Endothelial cell of umbilical vein (primary cell): ENCODE measurements at regions not wholly inside any gene's neighbourhood (a gene's known extent, or its start where the extent isn't known, plus 50 kb on each side); places are given as distances from the start of the nearest gene placed in this dataset.

Source experiments
- BruUV-seq: library from RNA; stranded (reverse); fragments of 400-500 nt; replicated peaks from 2 replicates; lab custom pipeline; 2021; lab: Mats Ljungman, UMichigan
- CTCF ChIA-PET: fragments of 300-600, 350-600 bp; sonication (Branson Sonifier 250); formaldehyde crosslinking; loops from one replicate; lab custom pipeline; 2021; ENCODE audit warnings: antibody characterized with exemption, inconsistent platforms; lab: Charles Lee
- POLR2A ChIA-PET: fragments of 300-600, 350-600 bp; sonication (Branson Sonifier 250); formaldehyde crosslinking; loops from one replicate; lab custom pipeline; 2021; ENCODE audit warnings: antibody characterized with exemption, inconsistent platforms; lab: Charles Lee
- DNase-seq: peaks from one replicate; pipeline ENCODE4 v3.0.0-alpha.2; 2011; ENCODE audit warnings: low read depth, low spot score
- FAIRE-seq: peaks from 2 replicates; lab custom pipeline; 2011; peaks lifted over from hg19 to GRCh38; lab: Jason Lieb, UNC
- H2AFZ ChIP-seq: 2 replicates; pipeline ENCODE4 v1.6.0; 2012; ENCODE audit warnings: low read depth, low read length, control low read depth, inconsistent platforms
- H3K27ac ChIP-seq: 2 replicates; pipeline ENCODE4 v1.5.1; 2011; ENCODE audit warnings: low read depth, mild to moderate bottlenecking, control low read depth, low read length, moderate library complexity; ENCODE audit not compliant: insufficient read depth
- H3K27me3 ChIP-seq, 2 experiments: 2 replicates each; pipeline versions ENCODE4 v1.6.0 to v1.6.1; 2011; ENCODE audit warnings: low read length in 2 of 2, mixed read lengths in 1 of 2; ENCODE audit not compliant: control insufficient read depth in 2 of 2, insufficient read depth in 2 of 2
- H3K36me3 ChIP-seq, 2 experiments: 2 replicates in 1 of 2; 3 replicates in 1 of 2; pipeline ENCODE4 v1.5.1; 2011; ENCODE audit warnings: low read length in 2 of 2, mild to moderate bottlenecking in 1 of 2, moderate library complexity in 1 of 2; ENCODE audit not compliant: control insufficient read depth in 2 of 2, insufficient read depth in 2 of 2; ENCODE audit errors: extremely low read depth in 1 of 2
- H3K4me1 ChIP-seq: 3 replicates; pipeline ENCODE4 v1.5.1; 2011; ENCODE audit warnings: mild to moderate bottlenecking, low read length; ENCODE audit not compliant: control insufficient read depth, insufficient read depth; ENCODE audit errors: extremely low read depth
- H3K4me2 ChIP-seq: 2 replicates; pipeline ENCODE4 v1.6.1; 2011; ENCODE audit warnings: low read length, control low read depth, mixed read lengths; ENCODE audit not compliant: insufficient read depth
- H3K4me3 ChIP-seq, 3 experiments: fragments of 200-600 bp in 1 of 3; sonication (generic), shearing (Covaris generic) in 1 of 3; replicated peaks in 1 of 3; 2 replicates each; pipeline ENCODE4 v1.5.1; 2011 to 2016; ENCODE audit warnings: control low read depth in 3 of 3, low read length in 3 of 3, mild to moderate bottlenecking in 2 of 3, inconsistent platforms in 1 of 3, low read depth in 1 of 3, moderate library complexity in 1 of 3; ENCODE audit not compliant: insufficient read depth in 1 of 3
- H3K79me2 ChIP-seq: 2 replicates; pipeline ENCODE4 v1.6.0; 2012; ENCODE audit warnings: low read length, inconsistent platforms; ENCODE audit not compliant: control insufficient read depth, insufficient read depth
- H3K9ac ChIP-seq: replicated peaks from 2 replicates; pipeline ENCODE3; 2011; ENCODE audit warnings: low read length, control low read depth; ENCODE audit not compliant: insufficient read depth; ENCODE audit errors: extremely low read depth
- H3K9me1 ChIP-seq: replicated peaks from 3 replicates; pipeline ENCODE4 v1.6.0; 2011; ENCODE audit warnings: mild to moderate bottlenecking, low read length; ENCODE audit not compliant: control insufficient read depth, insufficient read depth; ENCODE audit errors: extremely low read depth
- H3K9me3 ChIP-seq: replicated peaks from 2 replicates; pipeline ENCODE4 v1.5.1; 2012; ENCODE audit warnings: low read length, inconsistent platforms; ENCODE audit not compliant: control insufficient read depth, insufficient read depth
- H4K20me1 ChIP-seq: replicated peaks from 2 replicates; pipeline ENCODE3; 2011; ENCODE audit warnings: mild to moderate bottlenecking, low read length; ENCODE audit not compliant: control insufficient read depth, insufficient read depth; ENCODE audit errors: extremely low read depth
- CTCF ChIP-seq, 2 donors: IDR thresholded peaks; 1 replicate in 1 of 2; 2 replicates in 1 of 2; pipeline ENCODE4 v1.5.1; 2011; ENCODE audit warnings: low read length in 2 of 2, mild to moderate bottlenecking in 2 of 2, moderate library complexity in 2 of 2, control low read depth in 1 of 2, inconsistent platforms in 1 of 2, low read depth in 1 of 2; ENCODE audit not compliant: insufficient read depth in 1 of 2; ENCODE audit errors: extremely low read depth in 1 of 2
- EZH2 ChIP-seq: IDR thresholded peaks from 2 replicates; pipeline ENCODE4 v1.6.1; 2012; ENCODE audit warnings: borderline replicate concordance, low read depth, mild to moderate bottlenecking, moderate library complexity, low read length, inconsistent platforms; ENCODE audit not compliant: severe bottlenecking
- FOS ChIP-seq: IDR thresholded peaks from 2 replicates; pipeline ENCODE4 v1.6.1; 2011; ENCODE audit warnings: mild to moderate bottlenecking, low read length, moderate library complexity, borderline replicate concordance; ENCODE audit not compliant: insufficient read depth
- GATA2 ChIP-seq: IDR thresholded peaks from 2 replicates; pipeline ENCODE4 v1.7.0; 2011; ENCODE audit warnings: low read depth, mild to moderate bottlenecking, moderate library complexity, mixed read lengths, low read length; ENCODE audit not compliant: insufficient read length, insufficient read depth
- JUN ChIP-seq: IDR thresholded peaks from 2 replicates; pipeline ENCODE4 v1.6.1; 2011; ENCODE audit warnings: borderline replicate concordance, low read depth; ENCODE audit not compliant: insufficient read length, insufficient read depth
- MAX ChIP-seq: IDR thresholded peaks from 2 replicates; pipeline ENCODE4 v1.6.1; 2011; ENCODE audit not compliant: insufficient read depth, insufficient read length
- MYC ChIP-seq: IDR thresholded peaks from one replicate; pipeline ENCODE4 v1.6.1; 2011; ENCODE audit warnings: mild to moderate bottlenecking, low read depth, low read length
- POLR2A ChIP-seq: IDR thresholded peaks from 2 replicates; pipeline ENCODE4 v1.6.1; 2012; ENCODE audit warnings: low read depth, mild to moderate bottlenecking, control low read depth, low read length
- POLR2AphosphoS5 ChIP-seq: IDR thresholded peaks from 2 replicates; pipeline ENCODE4 v1.6.1; 2012; ENCODE audit warnings: low read depth, mild to moderate bottlenecking, control low read depth, low read length, moderate library complexity; ENCODE audit not compliant: insufficient read depth
- dilution Hi-C: fragments of 300-500 bp; cut with MboI; formaldehyde crosslinking; loops from one replicate; pipeline ENCODE4 v1.15.0; 2019; ENCODE audit warnings: low sequenced_read_pairs; ENCODE audit not compliant: extremely low pct_ligation_motif_present
- intact Hi-C: fragments of 100-400 bp; cut with micrococcal nuclease; formaldehyde crosslinking; loops from one replicate; pipeline ENCODE4 v1.10.0; 2022

GRCh38 chr6:165086814-165087213, 222.6 kb downstream of the C6orf118 start:
- H3K9ac ChIP-seq, result no peak overlapping the region
- H3K4me3 ChIP-seq, result no peak overlapping the region
- DNase-seq, result no peak
- TF ChIP-seq MYC (no peak), MAX (no peak), POLR2AphosphoS5 (no peak), JUN (no peak), GATA2 (no peak), POLR2A (no peak), EZH2 (no peak), FOS (no peak), CTCF (IDR thresholded peaks at IDR 0.05; ENCODE audit: extremely low read depth in 1 of 2, insufficient read depth in 1 of 2, low read depth in 1 of 2, low read length in 2 of 2) (no peak)
- no peaks in the 10 kb centered on the region for H3K36me3 ChIP-seq
- no peaks in the 10 kb centered on the region for H3K79me2 ChIP-seq
- CTCF ChIA-PET, result no interaction called here
- no peaks in the 10 kb centered on the region for H4K20me1 ChIP-seq
- BruUV-seq, result no TSS peak
- H2AFZ ChIP-seq, result no peak overlapping the region
- H3K27ac ChIP-seq, result no peak overlapping the region
- FAIRE-seq, result no peak
- no peaks in the 10 kb centered on the region for H3K9me1 ChIP-seq
- no peak overlapping the region for H3K4me2 ChIP-seq
- peaks cover 3% of the 10 kb centered on the region for H3K9me3 ChIP-seq
- POLR2A ChIA-PET, result no interaction called here
- H3K27me3 ChIP-seq, result no peaks in the 10 kb centered on the region
- H3K4me1 ChIP-seq, result no peaks in the 10 kb centered on the region
- dilution Hi-C loops (no loop called here), intact Hi-C loops (no loop called here)
